HG03521 (cell line): ENCODE measurements at regions not wholly inside any gene's neighbourhood (a gene's known extent, or its start where the extent isn't known, plus 50 kb on each side); places are given as distances from the start of the nearest gene placed in this dataset.

Experiments used
- ATAC-seq: cut with Tn5 transposase; IDR thresholded peaks from one replicate; pipeline ENCODE4 v1.9.1; 2021; ENCODE audit warnings: mild to moderate bottlenecking, moderate library complexity; ENCODE audit not compliant: unreplicated experiment

DNA sequence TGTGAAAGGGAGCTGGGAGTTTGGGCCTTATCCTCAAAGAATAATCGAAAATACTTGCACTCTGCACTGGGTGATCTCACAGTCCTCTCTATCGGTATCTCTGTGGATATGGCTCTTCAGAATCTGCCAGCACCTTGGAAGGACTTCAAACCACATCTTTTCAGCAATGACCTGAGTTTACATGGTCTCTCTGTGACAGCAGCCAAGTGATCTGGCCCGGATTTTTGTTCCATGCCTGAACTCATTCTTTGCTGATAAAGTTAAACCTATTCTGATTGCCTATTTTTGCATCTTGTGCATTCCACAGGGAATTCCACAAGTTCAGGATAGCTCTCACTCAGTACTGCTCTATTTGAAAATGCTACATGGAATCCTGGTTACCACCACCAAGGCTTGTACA, 98.9 kb downstream of the HDGFL1 start:
- no peak for ATAC-seq

DNA sequence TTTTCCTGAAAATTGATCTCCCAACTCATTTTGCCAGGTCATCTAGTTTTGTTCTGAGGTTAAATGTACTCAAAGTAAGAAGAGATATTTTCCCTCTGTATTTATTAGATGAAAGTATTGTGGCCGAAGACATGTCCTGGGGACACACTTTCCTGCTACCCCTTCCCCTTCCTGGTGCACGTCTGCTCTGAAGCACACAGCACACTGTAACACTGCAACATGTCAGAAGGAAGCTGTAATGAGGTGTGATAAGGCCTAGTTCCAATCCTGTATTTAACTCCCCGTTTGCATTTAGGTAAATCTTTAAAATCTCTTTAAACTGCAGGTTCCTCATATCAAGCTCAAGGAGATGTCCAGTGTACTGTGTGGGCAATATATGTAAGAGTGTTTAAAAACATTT, 99.4 kb downstream of the HDGFL1 start:
- ATAC-seq: no peak

- ATAC-seq: no peak
These were observed 101.2 kb downstream of the HDGFL1 start for GRCh38 chr6:22670605-22671004.

GRCh38 chr6:22673474-22673873, 104.1 kb downstream of the HDGFL1 start:
- no peak for ATAC-seq

- ATAC-seq: no peak
These were observed 111.6 kb downstream of the HDGFL1 start for GRCh38 chr6:22680950-22681349.

DNA sequence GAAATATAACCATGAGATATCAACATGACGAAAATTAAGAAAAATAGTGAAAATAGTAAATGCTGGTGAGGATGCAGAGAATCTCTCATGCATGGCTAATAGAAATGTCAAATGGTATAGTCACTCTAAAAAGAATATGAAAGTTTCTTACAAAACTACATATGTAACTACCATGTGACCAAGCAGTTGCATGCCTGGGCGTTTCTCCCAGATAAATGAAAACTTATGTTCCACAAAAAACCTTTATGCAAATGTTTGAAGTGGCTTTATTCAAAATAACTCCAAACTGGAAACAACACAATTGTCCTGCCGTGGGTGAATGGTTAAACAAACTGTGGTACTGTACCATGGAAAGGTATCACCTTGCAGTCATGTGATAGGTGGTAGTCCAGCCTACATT, 112.4 kb downstream of the HDGFL1 start:
- ATAC-seq: no peak

DNA sequence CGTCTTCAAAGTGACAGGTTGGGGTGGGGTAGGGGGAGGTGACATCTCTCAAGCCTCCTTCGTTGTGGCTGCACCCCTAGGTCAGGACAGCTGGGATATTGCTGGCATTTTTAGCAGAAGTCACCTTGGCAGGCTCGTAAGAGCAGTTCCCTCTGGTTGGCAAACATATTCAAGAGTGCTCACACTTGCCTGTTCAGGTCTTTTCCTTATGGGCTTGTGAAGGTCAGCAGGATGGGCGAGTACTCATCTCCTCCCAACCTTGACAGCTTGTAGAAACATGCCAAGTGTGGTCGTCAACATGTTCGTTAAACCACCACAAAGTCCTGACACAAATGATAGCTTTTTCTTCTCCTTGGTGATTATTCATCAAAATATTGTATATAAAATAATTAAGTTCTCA, 113.6 kb downstream of the HDGFL1 start:
- no peak for ATAC-seq

GRCh38 chr6:22690446-22690845, 121.1 kb downstream of the HDGFL1 start:
- no peak for ATAC-seq

DNA sequence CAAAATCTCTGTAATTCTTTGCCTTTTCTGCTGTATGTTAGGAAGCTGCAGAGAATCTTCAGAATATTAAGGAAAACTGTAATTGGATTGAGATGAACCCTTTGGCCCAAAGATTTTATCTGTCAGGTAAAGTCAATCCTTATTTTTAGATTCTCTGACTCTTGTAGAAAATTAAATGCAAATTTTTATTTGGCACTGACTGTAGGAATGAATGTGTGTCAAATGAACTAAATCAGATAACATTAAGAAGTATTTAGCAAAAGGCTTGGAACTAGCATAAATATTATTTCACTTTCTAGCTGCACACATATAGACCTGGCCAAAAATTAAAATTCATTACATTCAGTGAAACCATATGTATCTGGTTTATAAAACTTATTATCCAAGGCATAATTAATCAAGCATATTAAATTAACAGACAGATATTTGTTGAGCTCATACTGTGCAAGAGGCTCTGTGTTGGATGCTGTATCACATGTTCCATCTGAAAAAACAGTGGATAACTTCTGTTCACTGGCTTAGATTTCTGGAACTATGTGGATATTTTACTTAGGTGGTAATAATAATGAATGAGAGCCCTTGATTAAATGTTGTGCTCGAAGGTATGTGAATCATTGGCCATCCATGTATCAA, 124.8 kb downstream of the HDGFL1 start:
- no peak for ATAC-seq

- ATAC-seq: no peak
These were observed 127.1 kb downstream of the HDGFL1 start for GRCh38 chr6:22696481-22696880.

GRCh38 chr6:22697306-22697705, 127.9 kb downstream of the HDGFL1 start:
- no peak for ATAC-seq

DNA sequence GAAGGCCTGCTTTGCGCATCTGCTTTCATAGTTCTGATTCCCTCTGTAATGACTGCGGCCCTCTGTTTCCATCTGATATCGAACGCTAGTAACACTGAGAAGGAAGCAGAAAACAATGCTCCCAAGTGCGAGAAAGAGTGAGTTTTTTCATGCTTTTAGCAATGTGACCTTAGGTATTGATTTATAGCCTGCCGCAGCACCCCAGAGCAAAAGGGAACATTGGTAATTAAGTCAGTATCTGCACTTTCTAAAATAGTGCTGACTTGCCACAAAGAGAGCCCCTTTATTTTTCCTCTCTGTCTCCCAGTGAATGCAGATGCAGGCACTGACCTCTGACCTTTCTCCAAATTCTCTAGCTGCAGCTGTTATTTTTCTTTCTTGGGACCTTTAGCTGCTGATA, 129.8 kb downstream of the HDGFL1 start:
- ATAC-seq: no peak

GRCh38 chr6:22706651-22707050, 137.3 kb downstream of the HDGFL1 start:
- no peak for ATAC-seq

DNA sequence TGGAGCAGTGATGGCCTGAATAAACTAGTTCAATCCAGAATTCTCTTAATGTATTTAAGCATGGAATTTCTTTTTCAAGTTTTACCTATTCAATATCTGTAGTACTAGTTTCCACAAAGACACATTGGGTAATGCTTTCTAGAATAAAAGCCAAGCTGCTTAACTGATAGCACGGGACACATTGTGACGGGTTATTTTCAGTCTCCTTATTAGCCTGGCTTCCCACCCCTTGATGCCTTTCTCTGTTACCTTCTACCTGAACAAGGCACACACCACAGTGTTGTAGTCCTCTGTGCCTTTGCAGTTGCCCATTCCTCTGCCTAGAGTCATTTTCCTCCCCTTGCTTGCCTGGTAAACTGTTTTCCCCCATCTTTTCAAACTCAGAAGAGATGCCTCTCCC, 139.1 kb downstream of the HDGFL1 start:
- ATAC-seq: no peak

DNA sequence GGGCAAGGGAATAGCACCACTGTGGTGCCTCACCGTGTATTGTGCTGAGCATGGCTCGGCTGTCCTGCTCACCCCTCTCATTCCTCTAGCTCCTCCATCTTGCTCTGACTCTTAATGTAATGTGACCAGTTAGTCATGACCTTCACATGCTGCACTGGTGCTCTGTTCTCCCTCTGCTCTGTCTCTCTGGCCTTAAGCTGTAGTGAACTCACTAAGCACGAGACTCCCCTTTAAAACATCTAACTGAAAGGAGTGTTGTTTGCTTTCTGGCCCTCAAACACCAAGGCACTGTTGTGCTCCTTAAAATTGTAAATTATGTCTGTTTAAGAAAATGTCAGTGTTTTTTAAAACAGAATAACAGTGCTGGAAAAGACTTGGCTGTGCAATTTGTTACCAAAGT, 140.4 kb downstream of the HDGFL1 start:
- ATAC-seq: no peak

GRCh38 chr6:22716721-22717120, 147.4 kb downstream of the HDGFL1 start:
- no peak for ATAC-seq

DNA sequence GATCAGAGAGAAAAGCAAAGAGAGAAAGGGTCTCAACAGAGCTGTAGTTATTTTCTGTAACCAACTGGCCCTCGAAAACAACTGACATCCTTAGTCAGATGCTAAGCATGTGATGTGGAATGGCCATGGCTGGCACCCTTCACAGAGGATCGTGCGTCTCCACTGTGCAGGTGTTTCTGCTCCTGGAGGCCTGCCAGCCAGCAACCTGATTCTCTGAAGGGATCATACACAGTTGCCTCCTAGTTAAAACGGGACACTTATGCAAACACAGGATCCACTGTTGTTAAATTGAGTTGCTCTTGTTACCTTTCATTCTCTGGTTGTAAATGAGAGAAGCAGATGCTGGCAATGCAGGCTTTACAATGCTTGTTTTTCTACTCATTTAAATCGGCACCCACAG, 148.5 kb downstream of the HDGFL1 start:
- no peak for ATAC-seq

GRCh38 chr6:22722913-22723312, 153.5 kb downstream of the HDGFL1 start:
- ATAC-seq: no peak

- ATAC-seq: no peak
These were observed 157.6 kb downstream of the HDGFL1 start for GRCh38 chr6:22726966-22727365.

GRCh38 chr6:22727710-22728109, 158.3 kb downstream of the HDGFL1 start:
- no peak for ATAC-seq

DNA sequence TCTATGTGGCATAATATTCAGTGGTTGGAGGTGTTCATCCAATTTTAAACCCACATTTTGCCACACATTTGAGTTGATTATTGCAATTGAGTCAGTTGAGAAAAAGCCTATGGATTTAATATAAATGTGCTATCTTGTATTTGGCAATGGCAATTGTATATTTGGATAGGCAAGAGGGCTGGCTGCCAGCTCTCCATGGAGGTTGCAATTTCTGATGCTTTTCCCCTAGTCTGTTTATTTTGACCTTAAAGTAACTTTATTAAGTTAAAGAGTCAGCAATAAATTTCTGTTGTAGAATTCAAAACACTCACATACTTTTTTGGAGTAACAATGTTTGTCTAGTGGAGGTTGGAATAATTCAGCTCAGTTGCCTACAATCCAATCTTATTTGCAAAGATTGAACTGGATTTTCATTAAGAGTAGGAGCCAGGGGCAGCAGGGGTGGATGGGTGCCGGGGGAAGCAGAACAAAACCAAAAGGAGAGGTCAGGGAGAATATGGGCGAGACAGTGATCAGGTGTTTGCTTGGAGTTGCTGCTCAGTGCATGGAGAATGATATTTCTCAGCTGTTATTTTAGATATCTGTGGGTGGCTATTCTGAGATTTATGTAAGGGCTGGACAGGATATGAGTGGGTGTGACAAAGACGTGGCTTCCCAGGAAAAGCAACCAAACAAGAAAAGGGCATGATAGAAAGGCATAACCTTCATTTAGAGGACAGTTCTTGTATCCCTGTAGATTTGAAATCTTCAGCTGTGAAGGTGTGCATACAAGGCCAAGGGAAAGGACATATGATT, 163.0 kb downstream of the HDGFL1 start:
- no peak for ATAC-seq

DNA sequence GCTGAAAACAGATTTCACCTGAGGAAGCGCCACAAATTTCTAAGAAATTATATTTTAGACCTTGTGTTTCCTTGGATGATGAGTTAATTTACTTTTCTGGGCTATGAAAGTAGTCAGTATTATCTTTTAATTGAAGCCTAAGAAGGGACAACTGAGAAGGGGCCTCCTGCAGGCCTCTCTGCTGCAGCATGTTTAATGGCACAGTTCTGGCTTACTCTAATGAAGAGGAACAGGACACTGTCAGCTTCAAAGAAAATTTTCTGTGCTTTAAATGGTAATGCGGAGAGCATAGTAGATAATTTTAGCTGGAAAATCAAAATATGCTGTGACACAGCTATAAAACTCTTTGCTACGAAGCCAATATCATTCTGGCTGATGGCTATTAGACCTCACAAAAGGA, 167.4 kb downstream of the HDGFL1 start:
- no peak for ATAC-seq

GRCh38 chr6:22737331-22737730, 168.0 kb downstream of the HDGFL1 start:
- ATAC-seq: no peak
